NCI-H2227 (cell line): ENCODE measurements at regions not wholly inside any gene's neighbourhood (a gene's known extent, or its start where the extent isn't known, plus 50 kb on each side); places are given as distances from the start of the nearest gene placed in this dataset.
"Not testable (repeated sequence)": the region's sequence is repeated elsewhere in the genome, so short reads cannot be mapped to it uniquely, and the experiment has no call there.

Source experiments
- DNase-seq: peaks from one replicate; lab custom pipeline; 2025; ENCODE audit not compliant: unreplicated experiment; lab: John Stamatoyannopoulos, UW

DNA sequence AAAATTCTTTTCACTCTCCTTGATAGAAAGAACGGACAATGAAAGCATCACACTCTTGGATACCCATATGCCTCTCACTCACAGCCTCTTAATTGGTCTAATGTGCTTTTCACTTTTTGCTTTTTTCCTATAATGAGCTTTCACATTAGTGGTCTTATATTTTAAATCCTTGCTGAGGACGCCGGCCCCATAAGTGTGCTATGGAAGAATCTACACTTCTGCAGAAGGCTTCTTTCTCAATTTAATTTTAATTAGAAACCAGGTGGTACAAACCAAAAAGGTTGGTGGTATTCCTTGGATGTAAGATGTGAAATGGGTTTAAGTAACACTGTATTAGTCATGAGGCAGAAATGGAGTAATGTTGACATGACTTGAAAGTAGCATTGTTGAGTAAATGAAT lies 190.6 kb upstream of the NFIA start:
- DNase-seq = no peak

DNA sequence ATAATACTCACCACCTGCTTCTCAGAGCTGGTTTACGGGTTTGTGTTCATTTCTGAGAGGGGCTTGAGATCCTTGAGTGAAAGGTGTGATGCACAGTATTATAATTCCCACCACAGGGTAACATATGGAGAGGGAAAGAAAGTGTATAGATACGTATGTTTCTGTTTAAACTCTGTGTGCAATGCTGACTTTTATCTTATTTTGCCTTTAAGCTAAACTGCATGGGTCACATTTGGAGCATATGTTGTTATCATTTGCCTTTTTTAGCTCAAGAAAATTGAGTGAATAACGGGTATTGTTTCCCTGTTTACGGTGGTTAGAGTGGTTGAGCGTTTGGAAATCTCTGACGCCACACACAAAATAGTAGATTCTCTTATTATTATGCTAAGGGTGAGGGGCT lies 191.1 kb upstream of the NFIA start:
- DNase-seq = no peak

- DNase-seq = no peak
These were observed 191.7 kb upstream of the NFIA start for GRCh38 chr1:60890664-60891063.

DNA sequence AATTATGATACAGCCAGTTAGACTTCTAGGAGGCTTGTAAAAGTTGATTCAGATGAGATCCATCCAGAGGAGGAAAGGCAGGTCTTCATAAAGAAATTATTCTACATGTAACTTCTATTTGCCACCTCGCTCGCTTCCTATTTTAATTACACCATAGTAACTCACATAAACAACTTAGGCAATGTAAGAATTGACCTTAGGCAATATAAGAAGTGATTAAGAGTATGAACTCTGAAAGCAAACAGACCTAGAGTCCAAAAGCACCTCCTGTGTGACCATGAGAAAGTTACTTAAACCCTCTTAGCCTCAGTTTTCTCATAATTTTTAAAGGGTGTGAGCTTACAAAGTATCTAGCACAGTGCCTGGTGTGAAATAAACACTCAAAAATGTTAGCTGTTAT lies 192.7 kb upstream of the NFIA start:
- DNase-seq = no peak

- DNase-seq = no peak
These were observed 194.2 kb upstream of the NFIA start for GRCh38 chr1:60888126-60888525.

DNA sequence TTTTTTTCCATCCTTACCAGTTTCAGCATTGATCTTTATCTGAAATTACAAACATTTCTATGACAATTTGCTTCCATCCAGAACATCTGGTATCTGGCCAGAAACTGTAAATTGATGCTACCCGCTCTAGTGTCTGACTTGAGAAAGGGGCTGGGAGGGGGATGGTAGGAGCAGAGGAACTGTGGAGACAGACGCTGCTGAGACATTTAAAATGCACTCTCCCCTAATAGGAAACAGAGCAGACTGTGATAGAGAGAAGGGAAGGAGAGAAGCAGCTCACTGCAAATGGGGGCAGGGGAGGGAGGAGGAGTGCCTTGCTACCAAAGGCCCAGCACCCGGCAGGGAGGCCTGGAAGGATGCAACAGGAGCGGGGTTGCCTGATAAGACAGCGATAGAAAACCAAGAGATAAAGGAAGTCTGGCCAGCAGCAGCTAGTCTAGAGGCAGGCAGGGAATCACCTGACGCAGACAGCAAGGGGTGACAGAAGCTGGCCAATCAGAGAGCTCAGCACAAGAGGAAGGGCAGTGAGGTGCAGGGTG lies 195.5 kb upstream of the NFIA start:
- DNase-seq = peak; percentile 13

- DNase-seq = no peak
These were observed 196.3 kb upstream of the NFIA start for GRCh38 chr1:60886090-60886489.

DNA sequence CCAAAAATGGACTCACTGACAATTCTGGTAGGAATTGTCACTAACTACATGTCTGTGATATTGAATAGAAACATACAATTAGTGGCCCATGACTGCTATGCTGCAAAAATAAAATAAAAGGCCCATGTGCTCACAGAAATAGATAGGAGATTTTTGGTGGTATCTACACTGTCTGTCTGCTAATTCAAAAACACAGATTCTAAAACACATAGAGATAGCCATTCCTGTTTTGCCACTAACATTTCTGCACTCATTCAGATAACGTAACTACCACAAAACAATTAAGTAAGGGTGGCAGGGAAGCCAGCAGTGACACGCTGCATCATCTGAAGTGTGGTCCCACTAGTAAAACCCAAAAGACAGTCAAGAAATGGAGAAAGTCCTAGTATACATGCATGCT lies 202.2 kb upstream of the NFIA start:
- DNase-seq = no peak

DNA sequence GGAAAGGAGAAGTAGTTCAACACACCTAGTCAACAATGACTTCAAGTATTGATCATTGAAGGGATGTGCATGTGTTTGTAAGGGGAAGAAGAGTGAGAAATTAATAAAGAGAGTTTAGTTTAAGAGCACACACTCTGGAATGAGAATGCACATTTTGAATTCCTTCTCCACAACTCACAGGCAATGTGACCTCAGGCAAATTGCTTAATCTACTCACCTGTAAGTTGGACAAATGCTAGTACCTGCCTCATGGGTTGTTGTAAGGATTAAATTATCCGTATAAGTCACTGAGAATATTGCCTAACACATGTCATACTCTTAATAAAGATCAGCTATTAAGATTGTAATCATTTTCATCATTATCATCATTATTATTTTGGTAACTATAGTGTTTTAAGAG lies 204.0 kb upstream of the NFIA start:
- DNase-seq = no peak

DNA sequence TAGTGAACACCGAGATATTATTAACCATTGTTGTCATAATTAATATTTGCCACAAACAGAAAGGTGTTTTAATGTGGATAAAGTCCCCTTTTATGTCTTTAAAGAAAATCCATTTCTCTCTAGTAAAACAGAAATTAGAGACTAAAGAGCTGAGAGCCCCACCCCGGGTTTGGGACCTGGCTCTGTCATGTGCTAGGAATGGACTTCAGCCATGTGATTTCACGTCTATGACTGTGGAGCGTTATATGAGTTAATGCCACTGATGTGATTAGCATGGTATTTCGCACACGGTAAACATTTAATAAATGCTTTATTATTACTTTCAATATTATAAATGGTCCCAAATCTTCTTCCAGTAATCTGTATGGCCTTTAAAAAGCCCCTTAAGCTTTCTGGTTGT lies 205.0 kb upstream of the NFIA start:
- no peak for DNase-seq

GRCh38 chr1:60876952-60877351 lies 205.4 kb upstream of the NFIA start:
- no peak for DNase-seq

- no peak for DNase-seq
These were observed 207.2 kb upstream of the NFIA start for GRCh38 chr1:60875138-60875537.

- DNase-seq = no peak
These were observed 207.6 kb upstream of the NFIA start for GRCh38 chr1:60874718-60875117.

GRCh38 chr1:60873396-60873795 lies 209.0 kb upstream of the NFIA start:
- not testable (repeated sequence) for DNase-seq

DNA sequence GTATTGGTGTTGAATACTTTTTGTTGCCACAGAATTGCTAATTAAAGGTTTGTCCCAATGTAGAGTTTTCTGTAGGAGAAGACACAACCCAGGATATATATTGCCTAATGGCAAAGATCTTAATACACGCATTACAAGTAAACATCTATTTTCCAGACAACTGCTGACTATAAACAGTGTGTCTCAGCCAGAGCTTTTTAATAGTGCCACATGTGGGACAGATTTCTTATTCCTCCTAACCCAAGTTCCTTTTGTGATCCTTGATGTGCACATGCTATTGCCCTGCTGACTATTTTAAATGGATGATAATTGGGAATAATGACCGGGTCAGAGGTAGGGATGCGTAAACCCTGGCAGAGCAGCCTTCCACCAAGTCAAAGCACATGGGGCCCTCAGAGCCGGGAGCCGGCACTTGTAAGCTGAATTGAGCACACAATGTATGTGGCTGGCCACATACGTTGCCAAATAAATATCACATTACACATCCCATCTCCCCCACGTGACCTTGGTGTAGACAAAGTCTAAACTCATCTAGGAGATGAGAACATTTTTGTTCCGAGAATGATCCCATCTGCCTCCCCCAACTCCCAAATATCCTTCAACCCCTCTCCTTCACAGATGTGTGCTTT lies 209.8 kb upstream of the NFIA start:
- no peak for DNase-seq

DNA sequence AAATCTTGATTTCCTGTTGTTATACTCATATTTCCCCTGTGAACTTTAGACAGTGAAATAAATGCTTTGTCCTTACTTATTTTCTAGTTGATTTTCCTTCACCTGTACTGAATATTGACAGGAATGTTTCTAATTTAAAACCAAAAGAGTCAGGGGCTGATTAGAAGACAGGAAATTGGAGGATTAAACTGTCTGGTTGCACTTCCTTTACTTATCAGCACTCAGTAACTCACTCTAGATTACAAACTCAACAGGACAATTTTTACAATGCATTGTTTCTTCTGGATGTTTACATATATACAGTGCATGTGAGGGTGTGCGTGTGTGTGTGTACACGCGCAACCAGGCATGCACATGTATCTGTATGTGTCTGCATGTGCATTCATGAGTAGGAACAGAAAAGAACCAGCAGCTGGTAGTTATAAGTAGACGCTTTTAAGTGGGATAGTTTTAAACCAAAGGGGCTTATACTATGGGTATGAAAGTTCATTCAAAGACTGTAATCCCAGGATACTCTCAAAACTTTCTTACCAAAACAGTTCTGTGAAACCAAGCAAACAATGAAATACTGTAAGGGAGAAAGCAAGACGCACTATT lies 212.0 kb upstream of the NFIA start:
- no peak for DNase-seq

DNA sequence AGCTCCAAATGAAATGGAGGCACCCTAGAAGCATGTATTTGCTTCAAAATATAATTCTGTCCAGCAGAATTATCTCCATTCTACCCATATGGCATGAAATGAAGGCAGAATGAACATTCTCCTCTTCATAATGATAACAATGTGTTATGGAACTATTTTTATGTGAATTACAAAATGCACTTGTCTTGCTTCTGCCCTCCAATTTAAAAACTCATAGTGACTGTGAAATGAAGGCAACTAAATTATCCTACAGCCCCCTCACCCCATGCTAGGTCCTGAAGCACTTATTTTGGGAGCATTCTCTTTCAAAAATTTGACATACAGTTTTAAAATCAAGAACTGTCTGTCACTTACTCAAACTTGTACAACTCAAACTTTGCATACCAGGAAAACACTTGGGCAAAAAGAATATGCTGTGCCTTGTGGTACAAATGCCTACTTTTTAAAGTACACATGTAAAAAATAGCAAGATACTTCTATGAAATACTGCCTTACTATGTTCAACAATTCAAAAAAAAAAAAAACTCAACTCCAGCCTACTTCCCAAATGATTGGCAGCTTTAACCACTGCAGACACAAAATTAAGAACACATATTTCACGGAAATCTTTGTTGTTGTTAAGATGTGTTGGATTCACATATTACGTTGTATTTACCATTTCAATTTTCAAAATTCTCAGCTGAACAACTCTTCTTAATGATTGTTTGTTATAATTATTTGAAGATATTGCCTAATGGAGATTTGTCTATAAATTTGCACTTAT lies 213.3 kb upstream of the NFIA start:
- DNase-seq = no peak

DNA sequence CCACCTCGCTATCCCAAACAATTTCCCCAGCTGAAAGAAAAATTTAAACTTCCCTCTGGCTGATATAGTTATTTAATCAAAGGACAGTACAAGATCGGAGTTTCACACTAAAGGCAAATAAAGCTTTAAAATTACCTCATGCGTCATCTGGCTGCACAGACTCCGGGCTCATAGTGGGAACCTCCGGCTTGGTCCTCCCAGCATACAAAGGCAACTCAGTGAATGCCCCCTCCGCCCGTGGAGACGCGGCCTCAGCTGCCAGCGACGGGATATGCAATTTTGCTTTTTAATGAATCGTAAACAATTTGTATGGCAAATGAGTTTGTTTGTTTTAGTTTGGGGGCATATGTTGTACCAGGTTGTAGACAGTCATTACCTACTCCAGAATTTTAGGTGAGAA lies 214.6 kb upstream of the NFIA start:
- DNase-seq = no peak

DNA sequence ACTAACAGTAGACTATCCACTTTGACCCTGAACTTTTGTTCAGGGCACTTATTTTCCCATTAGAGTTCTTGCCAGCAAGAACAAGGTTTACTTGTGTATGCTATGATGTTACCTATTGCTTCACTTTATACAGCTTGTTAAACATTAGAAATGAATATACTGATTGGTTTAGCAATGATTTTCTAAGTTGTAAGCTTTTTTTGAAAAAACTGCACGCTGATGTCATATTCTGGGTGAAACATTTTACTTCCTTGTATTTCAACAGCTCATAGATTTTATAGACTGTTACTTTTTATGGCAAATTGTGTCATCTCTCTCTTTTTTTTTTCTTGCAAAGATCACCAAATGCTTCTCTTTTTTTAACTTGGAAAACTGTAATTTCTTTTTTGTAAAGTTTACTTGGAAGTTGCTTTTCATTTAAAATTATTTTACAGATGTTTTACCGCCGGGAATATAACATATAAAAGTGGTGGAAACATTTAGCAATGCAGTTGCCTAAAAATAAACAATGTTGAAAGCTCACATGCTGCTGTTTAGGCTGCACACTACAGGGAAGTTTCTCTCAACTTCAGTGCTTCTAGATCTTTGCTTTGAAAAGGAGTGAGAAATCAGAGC lies 215.3 kb upstream of the NFIA start:
- DNase-seq = no peak

DNA sequence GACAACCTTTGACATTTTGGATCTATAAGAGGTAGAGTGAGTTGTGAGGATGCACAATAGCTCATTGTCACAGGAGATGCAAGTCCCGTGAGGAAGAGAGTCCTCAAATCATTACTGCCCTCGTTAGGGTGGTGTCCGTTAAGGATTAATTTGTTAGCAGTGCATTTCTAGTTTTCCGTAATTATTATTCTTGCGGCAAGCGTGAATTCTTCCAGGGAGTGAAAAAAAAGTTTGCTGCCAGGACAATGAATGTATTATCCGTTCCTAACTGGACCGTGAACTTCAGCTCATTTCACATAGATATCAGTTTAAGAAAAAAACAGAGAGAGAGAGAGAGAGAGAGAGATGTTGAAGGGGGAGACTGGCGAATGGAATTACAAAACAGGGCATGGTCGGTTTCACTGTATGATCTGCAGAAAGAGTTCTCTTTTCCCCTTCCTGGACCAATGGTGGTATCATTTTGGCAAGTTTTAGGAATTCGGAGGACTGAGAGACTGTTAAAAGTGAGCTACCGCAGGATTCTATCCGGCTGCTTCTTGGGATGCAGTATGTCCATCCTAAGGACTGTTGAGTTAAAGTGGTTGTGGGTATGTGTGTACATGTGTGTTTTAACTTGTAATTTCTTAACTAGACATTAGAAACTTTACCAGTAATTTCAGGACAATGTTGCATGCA lies 216.0 kb upstream of the NFIA start:
- DNase-seq = no peak

DNA sequence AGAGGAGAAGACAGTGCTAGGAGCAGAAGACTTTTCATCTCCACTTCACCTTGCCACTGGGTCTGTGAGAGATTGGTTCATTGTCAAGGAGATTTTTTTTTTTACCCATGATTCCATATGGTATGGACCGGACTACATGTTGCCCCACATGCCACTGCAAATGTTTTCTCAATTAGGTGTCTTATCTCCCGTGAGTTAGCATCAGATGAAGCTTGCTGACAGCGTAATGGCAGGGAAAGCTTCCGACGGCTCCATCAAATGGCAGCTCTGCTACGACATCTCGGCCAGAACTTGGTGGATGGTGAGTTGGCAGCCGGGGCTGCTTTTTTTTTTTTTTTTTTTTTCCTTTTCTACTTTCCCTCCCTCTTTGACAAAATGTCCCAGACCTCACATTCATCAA lies 217.2 kb upstream of the NFIA start:
- DNase-seq = no peak
